ENCODE measurements at regions not wholly inside any gene's neighbourhood (a gene's known extent, or its start where the extent isn't known, plus 50 kb on each side); places are given as distances from the start of the nearest gene placed in this dataset.
"Not testable (repeated sequence)": the region's sequence is repeated elsewhere in the genome, so short reads cannot be mapped to it uniquely, and the experiment has no call there.

DNA sequence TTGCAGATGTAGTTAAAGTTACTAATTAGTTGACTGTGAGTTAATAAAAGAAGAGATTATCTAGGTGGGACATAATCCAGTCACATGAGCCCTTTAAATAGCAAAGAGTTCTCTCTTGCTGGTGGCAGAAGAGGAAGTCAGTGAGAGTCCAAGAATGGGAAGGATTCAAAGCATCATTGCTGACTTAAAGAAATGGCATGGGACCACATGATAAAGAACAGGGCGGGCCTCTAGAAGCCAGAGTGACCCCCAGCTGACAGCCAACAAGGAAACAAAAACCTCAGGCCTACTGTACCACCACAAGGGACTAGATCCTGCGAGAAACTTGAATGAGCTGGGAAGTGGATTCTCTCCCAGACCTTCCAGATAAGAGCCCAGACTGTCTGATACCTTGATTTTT is 447.2 kb upstream of the CCDC54 start:
- peak; percentile 56 for DNase-seq

DNA sequence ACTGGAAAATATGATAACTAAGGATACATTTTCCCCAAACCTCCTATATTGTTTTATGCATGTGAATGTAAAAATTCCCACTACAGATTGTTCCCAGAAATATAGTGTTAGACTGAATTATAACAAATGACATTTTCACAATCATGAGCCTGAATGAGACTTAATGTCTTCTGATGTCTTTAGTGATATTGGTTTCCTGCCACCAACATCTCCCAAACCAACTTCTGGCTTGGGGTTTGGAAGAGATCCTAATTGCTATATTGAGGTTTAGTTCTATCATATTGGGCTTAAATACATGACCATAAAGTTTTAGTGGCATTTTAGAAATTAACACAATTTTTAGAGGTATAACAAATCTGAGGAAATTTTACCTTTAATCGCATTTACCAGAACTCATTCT is 445.3 kb upstream of the CCDC54 start:
- DNase-seq: no peak

DNA sequence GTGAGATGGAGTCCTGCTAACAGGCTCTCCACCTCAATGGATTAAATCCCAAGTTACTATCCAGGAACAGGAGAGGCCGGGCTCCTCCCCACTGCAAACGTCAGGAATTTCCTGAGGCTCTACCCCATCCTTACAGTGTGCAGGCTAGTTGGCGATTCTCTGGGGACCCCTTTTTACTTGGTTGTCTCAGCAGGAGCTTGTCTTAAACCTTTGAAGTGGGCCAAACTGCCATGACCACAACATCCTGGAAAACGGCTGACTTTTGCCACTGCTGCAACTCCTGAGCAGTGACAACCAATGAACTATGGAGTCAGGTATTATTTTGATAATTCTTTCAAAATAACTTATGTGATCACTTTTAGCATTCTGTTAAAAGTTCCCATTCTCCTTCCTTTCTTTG is 440.9 kb upstream of the CCDC54 start:
- DNase-seq: no peak

DNA sequence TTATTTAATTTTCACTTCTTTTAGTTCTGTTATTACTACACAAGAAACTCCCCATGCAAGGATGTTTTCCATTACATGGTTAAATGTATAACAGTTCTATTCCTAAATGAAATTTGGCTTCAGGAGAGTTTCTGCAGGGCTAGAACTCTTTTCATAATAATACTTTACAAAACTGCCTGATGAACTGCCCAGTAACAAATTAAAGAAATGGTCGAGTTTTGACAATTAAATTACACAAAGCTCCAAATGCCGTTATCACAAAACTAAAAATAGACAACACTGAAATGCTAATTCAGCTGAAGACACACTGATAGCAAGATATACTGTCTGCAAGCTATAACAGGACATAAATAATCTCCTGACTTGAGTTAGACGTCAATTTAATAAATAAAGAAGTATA is 435.2 kb upstream of the CCDC54 start:
- DNase-seq: no peak

DNA sequence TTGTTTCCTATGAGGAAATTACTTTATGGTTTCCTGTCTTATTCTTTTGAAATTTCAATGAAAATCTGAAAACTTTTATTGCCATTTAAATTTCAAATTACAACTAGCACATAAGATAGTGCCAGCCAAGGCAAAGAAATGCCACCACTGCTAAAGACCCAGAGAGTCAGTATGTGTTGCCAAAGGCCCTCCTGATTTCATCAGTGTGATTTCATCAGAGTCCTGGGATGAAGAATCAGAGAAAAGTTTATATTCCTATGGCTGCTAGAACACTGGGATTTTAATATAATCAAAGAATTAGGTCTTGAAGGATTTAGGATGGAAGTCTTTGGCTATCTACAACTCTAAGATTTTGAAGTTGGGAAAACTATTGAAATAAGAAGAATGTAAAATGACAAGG is 434.2 kb upstream of the CCDC54 start:
- DNase-seq: no peak

DNA sequence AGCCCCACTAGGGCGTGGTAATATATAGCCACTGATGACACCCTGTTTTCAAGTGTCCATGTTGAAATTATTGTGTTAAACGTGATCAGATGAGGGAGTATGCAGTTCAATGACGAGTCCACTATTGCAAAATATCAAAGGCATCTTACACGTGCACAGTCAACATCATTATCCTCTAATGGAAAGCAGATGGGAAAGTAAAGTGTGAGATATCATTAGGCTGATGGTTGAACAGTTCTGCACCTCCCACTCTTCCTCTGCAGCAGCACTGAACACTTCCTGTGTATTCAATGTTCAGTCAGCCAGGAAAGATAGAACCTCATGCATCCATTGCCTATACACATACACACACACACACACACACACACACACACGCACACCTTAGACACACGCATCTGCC is 431.8 kb upstream of the CCDC54 start:
- DNase-seq: no peak

DNA sequence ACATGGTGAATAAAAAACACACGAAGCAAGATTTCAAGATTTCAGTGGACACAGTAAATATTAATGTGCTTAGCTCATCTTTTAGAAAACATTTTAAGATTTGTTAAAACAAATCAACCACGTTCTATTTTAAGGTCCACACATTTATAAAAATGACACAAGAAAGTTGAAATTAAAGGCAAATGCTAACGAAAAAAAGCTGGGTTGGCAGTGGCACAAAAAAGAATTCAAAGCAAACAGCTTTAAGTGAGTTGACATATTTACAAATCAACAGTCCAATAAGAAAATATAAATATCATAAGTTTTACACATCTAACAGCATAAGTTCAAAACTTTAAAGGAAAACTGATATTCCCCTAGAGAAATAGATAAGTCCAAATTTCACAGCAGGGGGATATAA is 430.4 kb upstream of the CCDC54 start:
- DNase-seq: peak; percentile 5

DNA sequence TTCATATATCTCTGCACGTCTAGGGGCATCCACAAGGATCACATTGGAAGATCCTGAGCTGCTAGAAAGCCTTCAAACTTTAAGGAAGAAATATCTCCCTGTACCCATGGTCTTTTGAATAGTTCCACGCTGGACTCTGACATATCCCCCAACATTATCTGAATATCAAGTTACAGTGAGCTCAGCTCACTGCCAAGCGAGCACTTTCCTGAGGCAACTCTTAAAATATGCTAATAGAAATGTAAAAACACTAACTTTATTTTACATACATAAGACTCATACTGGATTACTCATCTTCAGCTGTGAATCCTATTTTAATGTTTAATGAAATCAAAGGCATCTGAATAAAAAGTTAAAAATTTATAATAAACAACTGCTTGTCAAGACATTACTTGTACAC is 420.2 kb upstream of the CCDC54 start:
- peak; percentile 75 for DNase-seq

DNA sequence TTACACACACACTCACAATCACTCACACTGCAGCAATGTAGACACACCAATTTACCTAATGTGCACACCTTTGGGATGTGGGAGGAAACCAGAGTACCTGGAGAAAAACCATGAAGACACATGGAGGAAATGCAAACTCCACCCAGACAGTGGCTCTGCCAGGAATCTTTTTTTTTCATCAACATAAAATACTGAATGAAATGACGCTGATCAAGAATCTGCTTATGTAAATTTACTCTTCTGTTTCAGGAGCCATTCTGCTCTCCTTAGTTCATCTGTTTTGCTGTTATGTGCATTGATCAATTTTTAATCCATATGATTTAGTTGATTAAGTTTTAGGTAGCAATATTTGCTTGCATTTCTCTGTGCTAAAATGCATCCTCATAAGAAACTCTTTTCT is 414.2 kb upstream of the CCDC54 start:
- DNase-seq: no peak

DNA sequence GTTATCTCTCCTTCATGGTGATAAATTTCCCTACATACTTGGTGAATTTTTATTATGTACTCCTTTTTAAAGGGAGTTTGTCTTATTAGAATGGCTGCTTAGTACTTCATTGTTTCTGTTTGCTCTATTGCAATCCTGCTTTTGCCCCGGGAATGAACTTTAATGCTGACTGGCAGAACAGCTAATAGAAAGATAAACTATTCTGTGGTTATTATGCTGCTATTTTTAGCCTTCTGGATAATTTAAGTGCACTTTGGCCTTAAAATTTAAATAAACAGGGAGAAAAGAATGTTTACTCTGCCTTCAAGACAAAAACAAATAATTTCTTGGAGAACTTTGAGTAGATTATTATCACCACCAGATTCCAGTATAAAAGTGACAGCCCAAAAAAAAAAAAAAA is 413.8 kb upstream of the CCDC54 start:
- DNase-seq: peak; percentile 34

DNA sequence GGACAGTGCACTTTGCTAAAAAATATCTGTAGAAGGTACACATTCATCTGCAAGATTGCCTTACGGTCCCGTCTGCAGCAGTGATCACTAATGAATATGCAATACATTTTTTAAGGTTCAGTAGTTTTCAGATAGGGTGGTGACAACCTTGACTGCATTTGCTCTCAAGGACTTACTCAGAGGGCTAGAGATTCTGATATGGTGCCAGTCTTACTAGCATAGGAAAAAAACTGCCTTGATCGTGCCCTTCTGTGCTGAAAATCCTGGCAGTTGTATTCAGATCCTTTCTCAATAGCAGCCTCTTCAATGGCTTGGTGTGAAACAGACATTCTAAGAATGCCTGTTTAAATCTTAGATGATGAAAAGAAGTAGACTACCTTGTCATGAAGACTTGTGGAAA is 411.9 kb upstream of the CCDC54 start:
- no peak for DNase-seq

DNA sequence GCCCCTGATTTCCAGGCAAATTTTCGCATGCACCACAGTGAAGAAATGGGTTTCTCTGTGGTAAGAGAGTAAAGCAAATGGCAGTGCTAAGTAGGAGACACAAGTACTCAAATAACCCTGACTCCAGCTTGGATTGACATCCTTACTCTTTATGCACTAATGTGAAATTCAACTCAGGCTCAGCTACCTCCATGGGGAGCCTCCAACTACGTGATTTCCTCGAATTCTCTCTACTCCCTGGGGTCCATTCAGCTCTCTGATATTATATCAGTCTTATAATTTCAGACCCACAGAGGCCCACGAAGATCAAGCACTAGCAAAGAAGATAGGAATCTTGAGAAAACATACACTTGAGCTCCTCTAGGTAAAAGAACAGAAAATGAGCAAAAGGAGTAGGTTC is 407.6 kb upstream of the CCDC54 start:
- no peak for DNase-seq

DNA sequence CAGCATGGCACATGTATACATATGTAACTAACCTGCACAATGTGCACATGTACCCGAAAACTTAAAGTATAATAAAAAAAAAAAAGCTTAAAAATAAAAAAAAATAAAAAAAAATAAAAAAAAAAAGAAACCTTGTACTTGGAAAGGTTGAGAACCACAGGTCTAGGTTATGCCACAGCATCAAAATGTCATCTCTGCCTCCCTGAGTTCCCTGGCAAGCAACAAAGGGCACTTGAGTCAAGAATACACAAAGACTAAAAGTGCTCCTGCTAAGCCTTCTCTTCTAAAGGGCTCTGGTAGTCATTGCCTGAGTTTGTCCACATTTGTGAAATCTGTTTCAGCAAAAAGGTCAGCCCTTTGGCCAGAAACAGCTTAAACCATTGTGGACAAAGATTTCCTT is 395.8 kb upstream of the CCDC54 start:
- DNase-seq: no peak

DNA sequence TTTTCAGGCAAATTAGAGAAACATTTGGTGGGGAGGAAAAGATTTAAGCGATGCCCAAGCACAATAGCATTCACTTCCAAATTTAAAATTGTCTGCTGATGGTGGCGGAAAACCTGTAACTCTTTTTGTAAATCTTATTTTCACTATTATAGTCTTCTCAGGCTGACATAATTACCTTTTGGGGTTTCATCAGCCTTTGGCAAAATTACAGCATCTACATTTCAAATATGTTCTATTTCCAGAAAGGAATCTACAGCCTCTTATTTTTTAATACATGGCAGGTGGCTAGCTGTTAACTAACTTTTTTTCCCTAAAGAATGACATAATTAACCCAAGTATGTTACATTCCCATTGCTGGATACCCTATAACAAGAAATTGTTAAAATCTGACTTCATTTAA is 391.5 kb upstream of the CCDC54 start:
- no peak for DNase-seq

DNA sequence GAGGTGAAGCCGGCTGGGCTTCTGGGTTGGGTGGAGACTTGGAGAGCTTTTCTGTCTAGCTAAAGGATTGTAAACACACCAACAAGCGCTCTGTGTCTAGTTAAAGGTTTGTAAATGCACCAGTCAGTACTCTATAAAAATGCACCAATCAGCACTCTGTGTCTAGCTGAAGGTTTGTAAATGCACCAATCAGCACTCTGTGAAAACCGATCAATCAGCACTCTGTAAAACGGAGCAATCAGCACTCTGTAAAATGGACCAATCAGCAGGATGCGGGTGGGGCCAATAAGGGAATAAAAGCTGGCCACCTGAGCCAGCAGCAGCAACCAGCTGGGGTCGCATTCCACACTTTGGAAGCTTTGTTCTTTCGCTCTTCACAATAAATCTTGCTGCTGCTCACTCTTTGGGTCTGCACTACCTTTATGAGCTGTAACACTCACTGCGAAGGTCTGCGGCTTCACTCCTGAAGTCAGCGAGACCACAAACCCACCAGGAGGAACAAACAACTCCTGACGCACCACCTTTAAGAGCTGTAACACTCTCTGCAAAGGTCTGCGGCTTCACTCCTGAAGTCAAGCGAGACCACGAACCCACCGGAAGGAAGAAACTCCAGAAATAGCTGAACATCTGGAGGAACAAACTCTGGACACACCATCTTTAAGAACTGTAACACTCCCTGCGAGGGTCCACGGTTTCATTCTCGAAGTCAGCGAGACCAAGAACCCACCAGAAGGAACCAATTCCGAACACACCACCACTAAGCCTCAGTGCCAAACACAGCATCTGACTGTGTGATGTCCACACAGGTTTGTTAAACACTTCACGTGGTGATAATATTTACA is 378.2 kb upstream of the CCDC54 start:
- DNase-seq: not testable (repeated sequence)

DNA sequence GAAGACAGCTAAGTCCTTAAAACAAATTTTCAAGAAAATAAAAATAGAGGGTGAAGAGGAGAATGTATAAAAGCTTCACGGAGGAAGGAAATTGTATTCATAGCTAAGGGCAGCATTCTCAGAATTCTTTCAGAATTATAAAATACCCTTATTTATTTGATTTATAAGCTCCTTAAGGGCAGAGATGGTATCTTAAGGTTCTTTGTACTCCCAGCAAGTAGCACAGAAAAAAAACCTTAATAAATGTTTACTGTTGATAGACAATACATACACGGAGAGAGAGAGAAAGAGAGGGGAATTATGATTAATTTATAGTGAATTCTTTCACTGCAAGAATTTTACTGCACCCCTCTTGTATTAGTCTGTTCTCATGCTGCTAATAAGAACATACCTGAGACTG is 375.6 kb upstream of the CCDC54 start:
- DNase-seq: peak; percentile 55

DNA sequence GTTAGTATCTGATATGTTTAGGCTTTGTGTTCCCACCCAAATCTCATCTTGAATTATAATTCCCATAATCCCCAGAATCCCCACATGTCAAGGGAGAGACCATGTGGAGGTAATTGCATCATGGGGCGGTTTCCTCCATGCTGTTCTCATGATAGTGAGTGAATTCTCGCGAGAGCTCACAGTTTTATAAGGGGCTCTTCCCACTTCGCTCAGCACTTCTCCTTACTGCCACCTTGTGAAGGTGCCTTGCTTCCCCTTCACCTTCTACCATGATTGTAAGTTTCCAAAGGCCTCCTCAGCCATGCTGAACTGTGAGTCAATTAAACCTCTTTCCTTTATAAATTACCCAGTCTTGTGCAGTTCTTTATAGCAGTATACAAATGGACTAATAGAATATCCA is 371.9 kb upstream of the CCDC54 start:
- not testable (repeated sequence) for DNase-seq

DNA sequence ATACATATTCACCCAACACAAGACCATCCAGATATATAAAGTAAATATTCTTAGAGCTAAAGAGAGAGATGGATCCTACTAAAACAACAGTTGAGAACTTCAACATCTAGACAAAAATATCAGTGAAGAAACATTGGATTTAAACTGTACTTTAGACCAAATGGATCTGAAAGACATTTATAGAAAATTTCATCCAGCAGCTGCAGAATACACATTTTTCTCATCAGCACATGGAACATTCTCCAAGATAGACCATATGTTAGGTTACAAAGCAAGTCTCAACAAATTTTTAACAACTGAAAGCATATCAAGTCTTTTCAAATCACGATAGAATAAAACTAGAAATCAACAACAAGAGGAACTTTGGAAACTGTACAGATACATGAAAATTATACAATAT is 369.0 kb upstream of the CCDC54 start:
- DNase-seq: no peak

DNA sequence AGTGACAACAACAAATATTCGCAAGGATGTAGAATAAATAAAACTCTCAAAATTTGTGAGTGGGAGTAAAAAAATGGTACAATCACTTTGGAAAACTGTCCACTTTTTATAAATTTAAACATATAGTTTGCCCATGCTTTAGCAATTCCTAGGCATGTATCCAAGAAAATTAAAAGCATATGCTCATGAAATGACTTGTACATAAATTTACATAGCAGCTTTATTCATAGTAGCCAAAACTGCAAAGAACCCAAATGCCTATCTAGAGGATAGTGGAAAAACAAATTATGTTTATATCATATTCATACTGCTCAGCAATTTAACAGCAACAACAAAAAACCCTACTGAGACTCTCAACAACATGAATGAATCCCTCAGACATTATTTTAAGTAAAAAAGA is 363.6 kb upstream of the CCDC54 start:
- DNase-seq: peak; percentile 16

DNA sequence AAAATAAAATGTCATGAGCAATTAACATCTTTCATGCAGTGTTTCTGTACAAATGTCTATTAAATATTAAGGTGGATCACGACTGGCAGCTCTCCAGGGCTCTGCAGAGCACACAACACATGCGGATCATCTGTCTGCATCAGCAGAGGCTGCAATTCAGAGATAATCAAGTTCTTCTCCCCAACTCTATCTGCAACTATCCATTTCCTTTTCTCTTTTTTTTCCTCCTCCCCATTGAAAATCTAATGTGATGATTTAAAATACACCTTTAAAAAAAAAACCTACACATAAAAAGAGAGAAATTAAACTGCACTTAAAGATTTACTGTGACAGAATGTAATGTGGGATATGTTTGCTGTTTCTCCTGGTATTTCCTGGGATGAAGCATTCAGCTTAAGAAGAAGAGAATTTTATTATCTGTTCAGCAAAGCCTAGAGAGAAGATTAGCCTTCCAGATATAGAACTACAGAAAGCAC is 352.6 kb upstream of the CCDC54 start:
- peak; percentile 30 for DNase-seq

DNA sequence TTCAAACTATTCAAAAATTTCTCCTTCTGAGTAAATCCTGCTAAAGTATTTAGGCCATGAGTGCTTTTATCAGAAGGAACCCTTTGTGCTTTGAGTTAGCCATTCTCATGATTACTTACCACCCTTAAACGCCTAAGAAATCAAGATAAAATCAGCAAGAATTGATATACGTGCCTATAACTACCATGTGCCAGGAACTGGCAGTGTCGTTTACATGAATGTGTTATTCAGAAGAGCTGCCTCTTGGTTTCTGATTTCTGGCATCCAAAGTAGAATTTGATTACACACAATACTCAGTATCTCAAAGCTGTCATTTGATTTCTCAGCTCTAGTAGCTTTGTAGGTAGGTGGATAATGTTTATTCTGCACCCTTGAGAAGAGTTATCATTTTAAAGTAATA is 351.3 kb upstream of the CCDC54 start:
- no peak for DNase-seq

DNA sequence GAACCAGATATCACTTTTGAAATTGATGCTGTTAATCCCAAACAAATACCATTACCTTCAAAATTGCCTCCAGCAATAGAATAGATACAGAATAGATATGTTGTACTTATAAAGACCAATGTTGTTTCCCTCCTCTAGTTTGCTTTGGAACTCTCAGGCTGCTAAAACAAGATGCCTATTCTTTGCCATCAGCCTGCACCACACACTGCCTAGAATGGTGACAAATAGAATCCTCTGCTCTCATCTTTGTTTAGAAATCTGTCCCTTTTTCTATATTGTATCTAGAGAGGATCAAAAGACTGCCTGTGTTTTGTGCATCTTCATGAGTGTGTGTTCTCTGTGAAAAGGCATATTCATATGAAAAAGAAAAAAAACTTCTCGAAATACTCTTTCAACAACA is 349.2 kb upstream of the CCDC54 start:
- DNase-seq: no peak

DNA sequence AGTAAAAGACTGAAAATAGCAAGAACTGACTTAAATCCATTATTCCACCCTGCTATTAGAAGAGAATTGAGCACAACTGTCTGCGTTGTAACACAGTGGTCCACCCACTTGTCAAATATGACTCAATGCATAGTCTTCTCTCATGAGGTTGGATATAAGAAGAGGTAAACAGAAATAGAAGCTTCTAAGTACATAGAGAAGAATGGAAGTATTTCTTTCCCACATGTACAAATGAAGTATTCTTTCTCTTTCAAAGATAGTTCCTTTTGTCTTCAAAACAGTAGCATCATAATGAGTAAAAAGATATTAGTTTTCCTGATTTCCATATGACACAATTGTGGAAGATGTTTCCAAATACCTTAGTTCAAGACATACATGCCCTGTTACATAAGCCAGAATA is 348.6 kb upstream of the CCDC54 start:
- no peak for DNase-seq

DNA sequence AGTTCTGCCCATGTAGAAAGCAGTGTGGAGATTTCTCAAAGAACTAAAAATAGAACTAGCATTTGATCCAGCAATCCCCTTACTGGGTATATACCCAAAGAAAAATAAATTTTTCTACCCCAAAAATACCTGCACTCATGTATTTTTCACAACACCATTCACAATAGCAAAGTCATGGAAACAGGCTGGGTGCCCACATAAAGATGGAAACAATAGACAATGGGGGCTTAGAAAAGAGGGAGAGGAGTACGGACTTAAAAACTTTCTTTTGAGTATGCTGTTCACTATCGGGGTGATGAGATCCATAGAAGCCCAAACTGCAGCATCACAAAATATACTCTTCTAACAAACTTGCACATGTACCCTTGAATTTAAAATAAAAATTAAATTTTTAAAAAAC is 345.1 kb upstream of the CCDC54 start:
- no peak for DNase-seq

DNA sequence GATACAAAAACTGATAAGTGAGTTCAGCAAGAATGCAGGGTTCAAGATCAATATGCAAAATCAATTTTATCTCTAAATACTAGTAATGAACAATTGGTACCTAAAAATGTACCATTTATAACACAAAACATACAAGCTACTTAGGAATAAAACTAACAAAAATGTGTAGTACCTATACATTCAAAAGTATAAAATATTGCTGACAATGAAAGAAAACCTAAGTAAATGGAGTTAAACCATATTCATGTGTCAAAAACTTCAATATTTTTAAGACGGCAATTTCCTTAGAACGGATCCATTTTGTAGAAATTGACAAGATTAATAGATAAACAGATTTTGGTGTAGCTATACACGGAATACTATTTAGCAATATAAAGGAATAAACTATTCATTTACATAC is 343.1 kb upstream of the CCDC54 start:
- DNase-seq: no peak
